Thyroid gland (tissue), 4 donors: ENCODE measurements at regions not wholly inside any gene's neighbourhood (a gene's known extent, or its start where the extent isn't known, plus 50 kb on each side); places are given as distances from the start of the nearest gene placed in this dataset.

Experiments
- DNase-seq, 2 donors: peaks; one replicate each; pipeline ENCODE4 v3.0.0-alpha.2; 2019
- H3K27ac ChIP-seq, 3 donors: fragments of 200-600 bp; sonication (generic); 1 replicate in 2 of 3; 2 replicates in 1 of 3; pipeline ENCODE4 v1.5.1; 2016 to 2019; ENCODE audit warnings: mild to moderate bottlenecking in 1 of 3, moderate library complexity in 1 of 3
- H3K27me3 ChIP-seq: fragments of 200-600 bp; sonication (generic); one replicate; pipeline ENCODE4 v1.5.1; 2019
- H3K36me3 ChIP-seq, 2 donors: fragments of 200-600 bp; sonication (generic); one replicate each; pipeline ENCODE4 v1.5.1; 2016 to 2019
- H3K4me1 ChIP-seq, 2 donors: fragments of 200-600 bp; sonication (generic); one replicate each; pipeline ENCODE4 v1.5.1; 2017 to 2019
- H3K4me3 ChIP-seq, 3 donors: fragments of 200-600 bp; sonication (generic); replicated peaks in 1 of 3; 1 replicate in 2 of 3; 2 replicates in 1 of 3; pipeline ENCODE4 v1.5.1; 2016; ENCODE audit warnings: mild to moderate bottlenecking in 1 of 3
- H3K9me3 ChIP-seq: fragments of 200-600 bp; sonication (generic); one replicate; pipeline ENCODE4 v1.5.1; 2017
- CTCF ChIP-seq, 6 experiments: fragments of 200-600 bp in 3 of 6; fragments of 450-650 bp in 3 of 6; sonication (generic) in 3 of 6; IDR thresholded peaks; one replicate each; pipeline ENCODE4 v1.5.1; 2016 to 2019; ENCODE audit warnings: antibody characterized with exemption in 6 of 6, mild to moderate bottlenecking in 2 of 6, inconsistent platforms in 1 of 6, moderate library complexity in 1 of 6
- POLR2A ChIP-seq, 2 donors: fragments of 450-650 bp; IDR thresholded peaks; one replicate each; pipeline ENCODE4 v1.6.1; 2017; ENCODE audit warnings: antibody characterized with exemption in 2 of 2, mild to moderate bottlenecking in 2 of 2, moderate library complexity in 1 of 2
- WGBS, 2 donors: methylation state at CpG; one replicate each; pipeline ENCODE4 v1.1.5; 2017; 5-methylcytosine and 5-hydroxymethylcytosine counted together
- intact Hi-C: fragments of 100-400 bp; cut with DNase I; formaldehyde crosslinking; loops from one replicate; pipeline ENCODE4 v1.15.1; 2023

- WGBS, 2 donors: 86 to 96% methylated on average over 5 of the region's 5 CpGs
- intact Hi-C loops: no loop called here
- no peaks in the 10 kb centered on the region for H3K27me3 ChIP-seq
Observed at GRCh38 chr10:33103863-33104379, 145.9 kb upstream of the ITGB1 start.

DNA sequence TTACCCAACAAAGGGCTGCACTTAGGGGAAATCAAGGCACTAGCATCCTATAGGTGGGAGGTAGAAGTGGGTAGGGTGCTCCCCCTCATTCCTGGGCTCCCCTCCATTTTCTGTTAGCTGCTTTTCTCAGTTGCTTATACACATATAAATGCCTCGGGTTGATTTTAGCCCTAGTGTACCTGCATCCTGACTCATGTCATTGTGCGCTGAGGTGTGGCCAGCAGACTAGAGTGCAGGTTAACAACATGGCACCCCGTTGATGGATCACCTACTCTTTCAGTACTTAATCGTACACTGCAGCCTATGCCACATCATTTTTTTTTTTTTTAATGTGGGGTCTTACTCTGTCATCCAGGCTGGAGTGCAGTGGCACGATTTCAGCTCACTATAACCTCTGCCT is 144.0 kb upstream of the ITGB1 start:
- TF ChIP-seq POLR2A (IDR thresholded peaks at IDR 0.05) (no peak), CTCF (IDR thresholded peaks at IDR 0.05) (no peak)
- Histone ChIP-seq H3K36me3 (no peaks in the 10 kb centered on the region), H3K27ac (no peak overlapping the region), H3K27me3 (no peaks in the 10 kb centered on the region), H3K9me3 (no peaks in the 10 kb centered on the region), H3K4me3 (no peak overlapping the region), H3K4me1 (no peaks in the 10 kb centered on the region)
- intact Hi-C loops: no loop called here
- WGBS, 2 donors: 88 to 95% methylated on average over 5 of the region's 5 CpGs
- DNase-seq: no peak

More at GRCh38 chr10:33103863-33104379, 145.9 kb upstream of the ITGB1 start:
- H3K4me1 ChIP-seq: no peaks in the 10 kb centered on the region
- TF ChIP-seq POLR2A (IDR thresholded peaks at IDR 0.05) (no peak), CTCF (IDR thresholded peaks at IDR 0.05) (no peak)
- H3K36me3 ChIP-seq: no peaks in the 10 kb centered on the region
- no peaks in the 10 kb centered on the region for H3K9me3 ChIP-seq
- no peak overlapping the region for H3K4me3 ChIP-seq
- no peak for DNase-seq
- no peak overlapping the region for H3K27ac ChIP-seq

GRCh38 chr10:33101392-33101787 is 143.4 kb upstream of the ITGB1 start:
- WGBS, 2 donors: 83 to 84% methylated on average over 3 of the region's 3 CpGs
- Histone ChIP-seq H3K4me3 (no peak overlapping the region), H3K4me1 (no peaks in the 10 kb centered on the region), H3K9me3 (no peaks in the 10 kb centered on the region), H3K36me3 (no peaks in the 10 kb centered on the region), H3K27me3 (no peaks in the 10 kb centered on the region), H3K27ac (no peak overlapping the region)
- intact Hi-C loops: no loop called here
- TF ChIP-seq POLR2A (IDR thresholded peaks at IDR 0.05) (no peak), CTCF (IDR thresholded peaks at IDR 0.05) (no peak)
- no peak for DNase-seq

GRCh38 chr10:33100781-33101391 is 142.9 kb upstream of the ITGB1 start:
- TF ChIP-seq POLR2A (IDR thresholded peaks at IDR 0.05): no peak
- TF ChIP-seq CTCF (IDR thresholded peaks at IDR 0.05): no peak
- Histone ChIP-seq H3K27ac (no peak overlapping the region), H3K4me1 (no peaks in the 10 kb centered on the region), H3K36me3 (no peaks in the 10 kb centered on the region), H3K9me3 (no peaks in the 10 kb centered on the region), H3K4me3 (no peak overlapping the region), H3K27me3 (no peaks in the 10 kb centered on the region)
- WGBS, 2 donors: 96 to 97% methylated on average over 1 of the region's 1 CpG
- intact Hi-C loops: no loop called here
- DNase-seq: no peak

GRCh38 chr10:33099748-33100147 is 141.7 kb upstream of the ITGB1 start:
- Histone ChIP-seq H3K36me3 (no peaks in the 10 kb centered on the region), H3K4me3 (no peak overlapping the region), H3K4me1 (no peaks in the 10 kb centered on the region), H3K27me3 (no peaks in the 10 kb centered on the region), H3K9me3 (no peaks in the 10 kb centered on the region), H3K27ac (no peak overlapping the region)
- DNase-seq: no peak
- TF ChIP-seq CTCF (IDR thresholded peaks at IDR 0.05) (no peak), POLR2A (IDR thresholded peaks at IDR 0.05) (no peak)
- intact Hi-C loops: no loop called here
- WGBS, 2 donors: 78 to 95% methylated on average over 1 of the region's 1 CpG
